Hepatocyte (in vitro differentiated cells): ENCODE measurements at regions not wholly inside any gene's neighbourhood (a gene's known extent, or its start where the extent isn't known, plus 50 kb on each side); places are given as distances from the start of the nearest gene placed in this dataset.

ENCODE experiments used
- DNase-seq: peaks from one replicate; pipeline ENCODE4 v3.0.0-alpha.2; 2016; ENCODE audit warnings: low spot score
- H2AFZ ChIP-seq: fragments of 200-600 bp; sonication (generic); 2 replicates; pipeline ENCODE4 v1.6.0; 2016; ENCODE audit warnings: antibody characterized with exemption, mild to moderate bottlenecking
- H3K27ac ChIP-seq: fragments of 200-600 bp; sonication (generic); 2 replicates; pipeline ENCODE4 v1.5.1; 2016; ENCODE audit warnings: mild to moderate bottlenecking
- H3K27me3 ChIP-seq: fragments of 200-600 bp; sonication (generic); 2 replicates; pipeline ENCODE4 v1.6.1; 2016
- H3K36me3 ChIP-seq: fragments of 200-600 bp; sonication (generic); replicated peaks from 2 replicates; pipeline ENCODE4 v1.5.1; 2016; ENCODE audit warnings: low read depth; ENCODE audit not compliant: insufficient read depth
- H3K4me1 ChIP-seq: fragments of 200-600 bp; sonication (generic); 2 replicates; pipeline ENCODE4 v1.5.1; 2016; ENCODE audit warnings: mild to moderate bottlenecking, moderate library complexity; ENCODE audit not compliant: insufficient read depth
- H3K4me2 ChIP-seq: fragments of 200-600 bp; sonication (generic); 2 replicates; pipeline ENCODE4 v1.6.0; 2016
- H3K4me3 ChIP-seq: fragments of 200-600 bp; sonication (generic); 2 replicates; pipeline ENCODE4 v1.5.1; 2016; ENCODE audit warnings: mild to moderate bottlenecking
- H3K79me2 ChIP-seq: fragments of 200-600 bp; sonication (generic); 2 replicates; pipeline ENCODE4 v1.6.0; 2017; ENCODE audit warnings: mild to moderate bottlenecking
- H3K9me2 ChIP-seq: fragments of 200-600 bp; sonication (generic); replicated peaks from 2 replicates; pipeline ENCODE4 v1.6.0; 2017; ENCODE audit warnings: mild to moderate bottlenecking; ENCODE audit not compliant: insufficient read depth
- H3K9me3 ChIP-seq: fragments of 200-600 bp; sonication (generic); 2 replicates; pipeline ENCODE4 v1.5.1; 2016; ENCODE audit warnings: low read depth, mild to moderate bottlenecking
- H4K20me1 ChIP-seq: fragments of 200-600 bp; sonication (generic); 2 replicates; pipeline ENCODE4 v1.6.0; 2016; ENCODE audit warnings: mild to moderate bottlenecking; ENCODE audit not compliant: insufficient read depth, poor library complexity, severe bottlenecking
- CTCF ChIP-seq: fragments of 200-600 bp; sonication (generic); IDR thresholded peaks from 2 replicates; pipeline ENCODE4 v1.5.1; 2016; ENCODE audit warnings: antibody characterized with exemption, mild to moderate bottlenecking; ENCODE audit not compliant: poor library complexity
- EZH2 ChIP-seq: fragments of 200-600 bp; sonication (generic); IDR thresholded peaks from 2 replicates; pipeline ENCODE4 v1.6.1; 2016; ENCODE audit warnings: antibody characterized with exemption, mild to moderate bottlenecking, borderline replicate concordance
- EZH2phosphoT487 ChIP-seq: fragments of 200-600 bp; sonication (generic); IDR thresholded peaks from one replicate; pipeline ENCODE4 v1.6.1; 2018; ENCODE audit warnings: antibody characterized with exemption, mild to moderate bottlenecking, low read depth, moderate library complexity; ENCODE audit not compliant: unreplicated experiment, severe bottlenecking
- WGBS: methylation state at CpG from one replicate; pipeline ENCODE4 v1.1.6; 2016; ENCODE audit warnings: low lambda C conversion rate; ENCODE audit errors: missing lambda C conversion rate; 5-methylcytosine and 5-hydroxymethylcytosine counted together

- DNase-seq = peak; percentile 69
- H3K4me3 ChIP-seq = no peak overlapping the region
- WGBS = 59% methylated on average over 9 of the region's 9 CpGs
Measured at GRCh38 chr6:6057442-6058053, 50.8 kb upstream of the NRN1 start.

More at GRCh38 chr6:6057442-6058053, 50.8 kb upstream of the NRN1 start:
- Histone ChIP-seq H3K9me2 (no peaks in the 10 kb centered on the region), H4K20me1 (no peaks in the 10 kb centered on the region), H3K79me2 (no peaks in the 10 kb centered on the region), H3K27ac (no peak overlapping the region), H3K9me3 (no peaks in the 10 kb centered on the region), H3K27me3 (peaks cover 29% of the 10 kb centered on the region), H3K4me1 (no peaks in the 10 kb centered on the region), H3K36me3 (no peaks in the 10 kb centered on the region), H2AFZ (no peak overlapping the region), H3K4me2 (no peak overlapping the region)
- TF ChIP-seq EZH2phosphoT487 (no peak), EZH2 (no peak), CTCF (peak; percentile 75)
